Left kidney (tissue), 1 donor: ENCODE measurements at regions not wholly inside any gene's neighbourhood (a gene's known extent, or its start where the extent isn't known, plus 50 kb on each side); places are given as distances from the start of the nearest gene placed in this dataset.

ENCODE experiments used
- DNase-seq: peaks from one replicate; pipeline ENCODE4 v3.0.0-alpha.2; 2013

DNA sequence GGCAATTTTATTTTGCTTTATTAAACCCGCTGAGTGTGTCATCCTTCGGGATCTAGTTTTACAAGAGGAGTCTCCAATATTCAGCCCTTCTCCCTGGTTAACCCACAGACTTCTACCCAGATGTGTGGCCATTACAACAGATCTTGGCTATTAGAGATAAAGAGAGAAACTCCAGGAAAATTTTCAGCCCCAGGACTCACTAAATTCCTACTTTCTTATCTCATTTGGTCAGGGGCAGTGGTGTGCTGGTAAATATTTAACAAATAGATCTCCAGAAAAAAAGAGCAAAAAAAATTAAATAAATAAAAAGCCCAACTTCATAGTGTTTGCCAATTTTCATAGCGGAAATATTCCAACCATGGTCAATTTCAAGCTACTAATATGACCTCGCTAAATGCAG lies 168.4 kb downstream of the RND3 start:
- no peak for DNase-seq

DNA sequence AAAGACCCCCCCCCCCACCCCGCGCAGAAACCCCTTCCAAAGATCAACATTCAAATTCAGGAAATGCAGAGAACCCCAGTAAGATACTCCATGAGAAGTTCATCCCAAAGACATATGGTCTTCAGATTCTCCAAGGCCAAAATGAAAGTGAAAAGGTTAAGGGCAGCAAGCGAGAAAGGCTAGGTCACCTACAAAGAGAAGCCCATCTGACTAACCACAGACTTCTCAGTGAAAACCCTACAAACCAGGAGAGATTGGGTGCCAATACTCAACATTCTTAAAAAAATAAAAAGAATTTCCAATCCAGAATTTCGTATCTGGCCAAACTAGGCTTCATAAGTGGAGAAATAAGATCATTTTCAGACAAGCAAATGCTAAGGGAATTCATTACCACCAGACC lies 175.2 kb downstream of the RND3 start:
- no peak for DNase-seq

DNA sequence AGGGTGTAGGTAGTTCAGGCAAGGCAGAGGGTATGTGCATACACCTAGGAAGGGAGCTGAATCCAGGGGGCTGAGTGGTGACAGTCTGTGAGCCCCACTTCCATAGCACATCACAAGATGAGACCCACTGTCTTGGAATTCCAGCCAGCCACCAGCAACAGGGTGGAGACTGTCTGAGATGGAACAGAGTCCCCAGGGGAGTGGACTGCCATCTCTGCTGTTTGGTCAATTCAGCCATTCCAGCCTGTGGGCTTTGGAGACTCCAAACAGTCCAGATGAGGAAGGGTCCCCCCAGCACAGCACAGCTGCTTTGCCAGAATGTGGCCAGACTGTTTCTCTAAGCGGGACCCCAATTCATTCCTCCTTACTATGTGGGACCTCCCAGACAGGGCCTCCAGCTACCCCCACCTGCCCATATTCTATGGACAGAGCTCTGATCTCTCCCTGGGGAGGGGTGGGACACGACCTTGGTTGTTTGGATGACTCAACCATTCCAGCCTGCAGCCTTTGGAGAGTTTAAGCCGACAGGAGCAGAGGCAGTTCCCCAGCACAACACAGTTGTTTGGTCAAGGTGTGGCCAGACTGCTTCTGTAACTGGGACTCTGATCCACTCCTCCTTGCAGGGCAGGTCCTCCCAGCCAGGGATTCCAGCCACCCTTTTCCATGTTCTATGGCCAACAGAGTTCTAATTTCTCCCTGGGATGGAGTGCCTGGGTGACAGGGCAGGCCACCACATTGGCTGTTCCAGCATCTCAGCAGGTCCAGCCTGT lies 178.0 kb downstream of the RND3 start:
- DNase-seq: no peak

- DNase-seq: no peak
These were observed 180.2 kb downstream of the RND3 start for GRCh38 chr2:150307258-150307657.

GRCh38 chr2:150303281-150303680 lies 184.2 kb downstream of the RND3 start:
- DNase-seq: no peak

DNA sequence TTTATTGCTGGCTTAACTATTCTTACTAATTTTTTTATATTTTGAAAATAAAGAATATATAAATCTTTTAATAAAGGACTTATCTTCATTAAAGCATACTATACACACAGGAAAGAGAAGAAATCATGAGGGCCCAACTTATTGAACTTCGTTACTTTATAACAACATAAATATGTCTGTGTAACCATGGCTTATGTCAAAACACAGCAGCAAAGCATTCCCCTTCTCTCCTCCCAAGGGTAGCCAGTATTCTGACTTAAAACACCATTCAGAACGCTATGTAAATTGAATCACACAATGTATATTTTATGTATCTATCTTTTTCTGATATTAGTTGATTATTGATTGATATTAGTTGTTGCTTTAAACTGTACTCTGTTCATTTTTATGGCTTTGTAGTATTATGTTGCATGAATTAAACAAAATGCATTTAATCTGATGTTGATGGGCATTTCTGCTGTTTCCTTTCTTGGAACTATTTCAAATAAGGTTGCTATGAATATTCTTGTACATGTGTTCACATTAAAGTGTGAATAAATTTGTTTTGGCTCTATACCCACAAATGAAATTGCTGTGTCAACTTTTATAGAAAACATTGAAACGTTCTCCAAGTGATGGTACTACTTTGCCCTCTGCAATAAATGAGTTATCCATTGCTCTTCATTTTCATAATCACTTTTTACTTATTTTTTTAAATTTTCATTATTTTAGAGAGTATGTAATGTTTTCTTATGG lies 188.7 kb downstream of the RND3 start:
- no peak for DNase-seq

DNA sequence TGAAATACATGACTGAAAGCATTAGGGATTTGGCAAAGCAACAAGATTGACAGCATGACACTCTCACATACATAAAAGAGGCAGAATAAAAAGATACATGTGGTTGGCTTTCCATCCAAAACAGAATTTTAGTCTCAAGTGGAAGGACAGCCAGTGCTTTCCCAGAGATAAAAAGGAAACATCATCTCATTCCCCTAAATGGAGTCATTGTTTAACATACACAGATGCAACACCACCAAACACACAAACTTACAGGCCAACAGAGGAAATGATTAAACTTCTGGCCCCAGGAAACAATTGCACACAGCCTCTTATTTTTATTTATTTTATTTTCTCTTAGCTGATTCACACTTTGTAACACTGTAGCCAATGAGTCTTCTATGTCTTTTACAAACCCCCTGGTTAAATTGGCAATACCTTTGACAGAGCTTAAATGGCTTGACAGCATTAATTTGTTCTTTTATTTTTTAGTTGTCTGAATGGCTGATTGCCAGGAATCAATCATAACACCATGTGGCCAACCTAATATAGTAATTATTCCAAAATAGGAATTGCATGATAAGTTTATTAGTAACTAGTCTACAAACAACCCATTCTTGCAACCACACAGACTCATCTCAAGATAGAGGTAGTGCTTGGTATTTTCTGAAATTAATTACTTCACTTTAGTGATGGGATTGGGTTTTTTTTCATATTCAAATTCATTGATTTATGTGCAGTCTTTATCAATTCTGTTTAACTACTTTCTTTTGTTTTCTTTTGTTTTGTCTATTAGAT lies 190.5 kb downstream of the RND3 start:
- no peak for DNase-seq

DNA sequence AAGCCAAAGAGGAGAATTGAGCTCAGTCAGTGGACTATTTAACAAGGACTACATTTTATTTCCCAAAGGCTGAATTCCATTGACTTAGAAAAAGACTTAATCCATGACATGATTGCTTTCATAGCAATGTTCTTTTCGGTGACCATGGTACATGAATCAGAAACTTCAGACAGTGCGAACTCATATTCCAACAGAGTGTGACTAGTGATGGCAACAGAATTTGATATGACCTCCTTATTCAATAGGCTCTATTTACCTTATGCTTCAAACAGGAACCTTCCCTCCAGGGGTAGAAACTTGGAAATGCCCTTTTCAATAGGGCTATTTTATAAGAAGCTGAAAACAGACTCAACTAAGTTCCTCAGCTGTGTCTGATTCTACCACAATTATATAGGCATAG lies 191.9 kb downstream of the RND3 start:
- no peak for DNase-seq

- DNase-seq: no peak
These were observed 193.7 kb downstream of the RND3 start for GRCh38 chr2:150293771-150294170.

GRCh38 chr2:150292807-150293206 lies 194.7 kb downstream of the RND3 start:
- no peak for DNase-seq

DNA sequence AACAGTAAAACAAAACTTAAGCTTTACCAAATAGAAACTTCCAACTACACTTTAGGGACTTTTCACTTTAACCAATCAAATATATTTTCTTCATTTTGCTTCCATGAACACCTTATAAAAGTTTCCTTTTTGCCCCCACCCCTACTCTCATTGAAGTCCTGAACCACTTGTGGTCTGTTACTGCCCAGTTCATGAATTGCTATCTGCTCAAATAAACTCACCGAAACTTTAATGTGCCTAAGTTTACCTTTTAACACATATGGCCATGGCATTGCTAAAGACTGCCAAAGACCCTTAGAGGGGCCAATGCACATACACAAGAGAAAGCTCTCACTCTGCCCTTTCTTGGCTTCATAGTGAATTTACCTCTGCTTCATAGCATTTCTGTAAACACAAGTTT lies 195.3 kb downstream of the RND3 start:
- no peak for DNase-seq

GRCh38 chr2:150286730-150287362 lies 200.6 kb downstream of the RND3 start:
- DNase-seq: no peak

DNA sequence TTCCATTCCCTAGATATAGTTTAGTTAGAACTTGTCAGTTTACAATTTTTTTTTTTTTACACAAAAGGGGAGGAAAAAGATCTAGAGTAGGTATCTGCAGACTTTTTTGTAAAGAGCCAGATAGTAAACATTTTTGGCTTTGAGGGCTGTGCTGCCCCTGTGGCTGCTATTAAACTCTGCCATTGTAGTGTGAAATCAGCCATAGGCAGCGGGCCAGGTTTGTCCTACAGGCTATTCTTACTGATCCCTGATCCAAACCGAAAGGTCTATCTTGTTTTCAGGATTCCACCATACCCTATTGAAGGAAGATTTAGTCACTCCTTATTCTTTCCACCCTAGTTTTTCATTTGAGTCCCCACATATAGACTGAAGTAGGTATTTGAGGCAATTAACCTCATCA lies 203.4 kb downstream of the RND3 start:
- no peak for DNase-seq

- DNase-seq: no peak
These were observed 204.6 kb downstream of the RND3 start for GRCh38 chr2:150282771-150283371.

GRCh38 chr2:150282357-150282756 lies 205.1 kb downstream of the RND3 start:
- DNase-seq: no peak

DNA sequence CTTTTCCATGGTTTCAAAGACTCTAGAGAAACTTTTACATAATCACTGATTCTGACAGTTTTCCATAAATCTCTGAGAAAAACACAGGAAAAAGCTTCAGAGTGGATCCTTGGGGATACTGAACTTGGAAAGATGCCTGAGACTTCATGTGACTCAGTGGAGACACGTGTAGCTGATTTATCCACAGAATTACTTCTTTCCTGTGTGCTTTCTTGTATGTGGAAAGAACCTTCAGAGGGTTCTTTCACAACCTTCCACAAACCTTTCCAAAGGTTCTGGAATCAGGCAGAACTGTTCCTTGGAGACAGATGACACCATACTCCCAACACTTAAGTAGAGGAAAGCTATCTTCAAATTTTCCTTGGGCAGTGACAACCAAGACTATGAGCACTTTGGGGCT lies 207.2 kb downstream of the RND3 start:
- peak; percentile 24 for DNase-seq

- no peak for DNase-seq
These were observed 207.8 kb downstream of the RND3 start for GRCh38 chr2:150279686-150280085.

DNA sequence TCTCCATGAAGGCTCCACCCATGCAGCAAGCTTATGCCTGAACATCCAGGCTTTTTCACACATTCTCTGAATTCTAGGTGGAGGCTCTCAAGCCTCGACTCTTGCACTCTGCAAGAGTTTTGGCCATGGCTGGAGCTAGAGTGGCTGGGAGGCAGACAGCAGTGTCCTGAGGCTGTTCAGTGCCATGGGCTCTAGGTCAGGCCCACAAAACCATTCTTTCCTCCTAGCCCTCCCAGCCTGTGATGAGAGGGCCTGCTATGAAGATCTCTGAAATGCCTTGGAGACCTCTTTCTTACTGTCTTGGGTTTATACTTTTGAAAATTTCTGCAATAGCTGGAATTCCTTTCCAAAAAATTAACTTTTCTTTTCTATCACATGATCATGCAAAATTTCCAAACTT lies 210.7 kb downstream of the RND3 start:
- no peak for DNase-seq

- no peak for DNase-seq
These were observed 213.4 kb downstream of the RND3 start for GRCh38 chr2:150274108-150274507.

DNA sequence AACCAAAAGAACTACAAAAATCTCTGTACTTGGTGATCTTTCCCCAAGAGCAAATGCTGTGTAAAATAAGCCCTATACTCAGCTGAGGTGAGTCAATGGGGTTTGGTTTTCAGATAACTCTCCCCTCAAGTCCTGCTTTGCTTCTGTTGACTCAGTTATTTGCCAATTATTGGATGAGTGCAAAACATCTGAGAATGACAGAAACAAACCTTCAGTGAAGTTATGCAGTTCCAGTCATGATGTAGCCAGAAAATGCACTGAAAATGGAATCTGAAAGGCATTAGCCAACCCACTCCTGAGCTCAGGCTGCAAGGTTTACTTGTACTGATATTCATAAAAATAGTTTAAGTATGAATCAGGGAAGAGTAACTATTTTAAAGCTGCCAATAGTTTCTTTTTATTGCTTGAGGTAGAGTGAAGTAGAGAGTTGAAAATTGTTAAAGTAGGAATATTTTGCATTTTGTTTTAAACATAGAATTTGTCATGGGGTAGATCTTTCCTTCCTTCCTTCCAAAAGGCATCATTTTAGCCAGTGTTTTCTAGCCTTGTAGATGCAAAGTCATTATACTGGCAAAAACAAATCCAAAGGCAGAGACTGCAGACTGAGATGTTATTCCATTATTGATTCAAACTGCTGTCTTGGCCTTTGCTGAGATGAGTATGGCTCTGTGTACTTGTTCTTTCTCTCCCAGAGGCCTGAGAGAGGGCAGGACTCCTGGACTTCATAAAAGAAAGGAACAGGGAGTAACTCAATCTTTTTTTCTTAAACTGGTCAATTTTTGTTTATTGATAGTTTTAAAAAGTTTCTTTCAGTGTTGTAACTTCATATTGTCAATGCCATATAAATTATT lies 215.3 kb downstream of the RND3 start:
- DNase-seq: no peak
